ENCODE measurements at regions not wholly inside any gene's neighbourhood (a gene's known extent, or its start where the extent isn't known, plus 50 kb on each side); places are given as distances from the start of the nearest gene placed in this dataset.
"Not testable (repeated sequence)": the region's sequence is repeated elsewhere in the genome, so short reads cannot be mapped to it uniquely, and the experiment has no call there.

- H3K79me2 ChIP-seq (ENCODE audit: low read length): no peaks in the 10 kb centered on the region
- H3K27me3 ChIP-seq (replicated peaks; ENCODE audit: insufficient read depth, low read length): no peaks in the 10 kb centered on the region
- no peaks in the 10 kb centered on the region for H3K9me2 ChIP-seq (replicated peaks; ENCODE audit: insufficient read depth, low read length)
- H3K27ac ChIP-seq (ENCODE audit: low read length): no peak overlapping the region
- no peaks in the 10 kb centered on the region for H3F3A ChIP-seq (ENCODE audit: insufficient read depth, low read length)
- H4K20me1 ChIP-seq (ENCODE audit: insufficient read depth, low read length): no peaks in the 10 kb centered on the region
- no peak for DNase-seq
- H3K36me3 ChIP-seq (replicated peaks; ENCODE audit: insufficient read depth, low read length): no peaks in the 10 kb centered on the region
- H3K9me3 ChIP-seq (replicated peaks; ENCODE audit: insufficient read depth, low read length): no peaks in the 10 kb centered on the region
- no peak overlapping the region for H2AFZ ChIP-seq (ENCODE audit: low read length)
- H3K4me2 ChIP-seq (ENCODE audit: low read depth, low read length): no peak overlapping the region
- H3K9ac ChIP-seq (ENCODE audit: low read length): no peak overlapping the region
- TF ChIP-seq EZH2 (optimal IDR thresholded peaks at IDR 0.05; ENCODE audit: low read depth, low read length) (no peak), EZH2phosphoT487 (IDR thresholded peaks at IDR 0.05; ENCODE audit: low read length) (no peak), CTCF (IDR thresholded peaks at IDR 0.05; ENCODE audit: low read length) (no peak)
- no peaks in the 10 kb centered on the region for H3K4me1 ChIP-seq (ENCODE audit: low read length)
- no peak overlapping the region for H3K4me3 ChIP-seq (ENCODE audit: low read length)
These were observed 357.8 kb downstream of the TMEM167A start for GRCh38 chr5:82719368-82719767.

- Histone ChIP-seq H3K9me2 (replicated peaks; ENCODE audit: insufficient read depth, low read length) (no peaks in the 10 kb centered on the region), H3K27ac (ENCODE audit: low read length) (no peak overlapping the region), H3K9ac (ENCODE audit: low read length) (no peak overlapping the region), H3K4me2 (ENCODE audit: low read depth, low read length) (no peak overlapping the region), H3K4me1 (ENCODE audit: low read length) (no peaks in the 10 kb centered on the region), H2AFZ (ENCODE audit: low read length) (no peak overlapping the region), H3K9me3 (replicated peaks; ENCODE audit: insufficient read depth, low read length) (no peaks in the 10 kb centered on the region), H3K4me3 (ENCODE audit: low read length) (no peak overlapping the region), H3K27me3 (replicated peaks; ENCODE audit: insufficient read depth, low read length) (no peaks in the 10 kb centered on the region), H3K79me2 (ENCODE audit: low read length) (no peaks in the 10 kb centered on the region), H4K20me1 (ENCODE audit: insufficient read depth, low read length) (no peaks in the 10 kb centered on the region), H3K36me3 (replicated peaks; ENCODE audit: insufficient read depth, low read length) (no peaks in the 10 kb centered on the region), H3F3A (ENCODE audit: insufficient read depth, low read length) (no peaks in the 10 kb centered on the region)
- TF ChIP-seq EZH2 (optimal IDR thresholded peaks at IDR 0.05; ENCODE audit: low read depth, low read length) (no peak), EZH2phosphoT487 (IDR thresholded peaks at IDR 0.05; ENCODE audit: low read length) (no peak), CTCF (IDR thresholded peaks at IDR 0.05; ENCODE audit: low read length) (no peak)
- no peak for DNase-seq
These were observed 359.5 kb downstream of the TMEM167A start for GRCh38 chr5:82717738-82718137.

- not testable (repeated sequence) for H3K9ac ChIP-seq (ENCODE audit: low read length); H3K27me3 ChIP-seq (replicated peaks; ENCODE audit: insufficient read depth, low read length)
These were observed 362.5 kb downstream of the TMEM167A start for GRCh38 chr5:82714732-82715131.

GRCh38 chr5:82713811-82714210 is 363.4 kb downstream of the TMEM167A start:
- no peak overlapping the region for H3K4me2 ChIP-seq (ENCODE audit: low read depth, low read length)
- H2AFZ ChIP-seq (ENCODE audit: low read length): no peak overlapping the region
- no peaks in the 10 kb centered on the region for H3K27me3 ChIP-seq (replicated peaks; ENCODE audit: insufficient read depth, low read length)
- no peak overlapping the region for H3K9ac ChIP-seq (ENCODE audit: low read length)
- no peak overlapping the region for H3K27ac ChIP-seq (ENCODE audit: low read length)
- no peak overlapping the region for H3K4me3 ChIP-seq (ENCODE audit: low read length)
- H3F3A ChIP-seq (ENCODE audit: insufficient read depth, low read length): no peaks in the 10 kb centered on the region
- no peaks in the 10 kb centered on the region for H4K20me1 ChIP-seq (ENCODE audit: insufficient read depth, low read length)
- no peaks in the 10 kb centered on the region for H3K4me1 ChIP-seq (ENCODE audit: low read length)
- no peak for DNase-seq
- no peaks in the 10 kb centered on the region for H3K36me3 ChIP-seq (replicated peaks; ENCODE audit: insufficient read depth, low read length)
- TF ChIP-seq EZH2phosphoT487 (IDR thresholded peaks at IDR 0.05; ENCODE audit: low read length) (no peak), EZH2 (optimal IDR thresholded peaks at IDR 0.05; ENCODE audit: low read depth, low read length) (no peak), CTCF (IDR thresholded peaks at IDR 0.05; ENCODE audit: low read length) (no peak)
- no peaks in the 10 kb centered on the region for H3K79me2 ChIP-seq (ENCODE audit: low read length)
- no peaks in the 10 kb centered on the region for H3K9me3 ChIP-seq (replicated peaks; ENCODE audit: insufficient read depth, low read length)
- no peaks in the 10 kb centered on the region for H3K9me2 ChIP-seq (replicated peaks; ENCODE audit: insufficient read depth, low read length)

More at GRCh38 chr5:82714732-82715131, 362.5 kb downstream of the TMEM167A start:
- not testable (repeated sequence) for H3K4me3 ChIP-seq (ENCODE audit: low read length); H3K27ac ChIP-seq (ENCODE audit: low read length); H3K9me2 ChIP-seq (replicated peaks; ENCODE audit: insufficient read depth, low read length); DNase-seq; H3K4me2 ChIP-seq (ENCODE audit: low read depth, low read length); H3K79me2 ChIP-seq (ENCODE audit: low read length); H3K4me1 ChIP-seq (ENCODE audit: low read length); H2AFZ ChIP-seq (ENCODE audit: low read length); H4K20me1 ChIP-seq (ENCODE audit: insufficient read depth, low read length); H3K36me3 ChIP-seq (replicated peaks; ENCODE audit: insufficient read depth, low read length); H3K9me3 ChIP-seq (replicated peaks; ENCODE audit: insufficient read depth, low read length); H3F3A ChIP-seq (ENCODE audit: insufficient read depth, low read length)

Data from MM.1S (cell line).